ENCODE measurements at regions not wholly inside any gene's neighbourhood (a gene's known extent, or its start where the extent isn't known, plus 50 kb on each side); places are given as distances from the start of the nearest gene placed in this dataset.

DNA sequence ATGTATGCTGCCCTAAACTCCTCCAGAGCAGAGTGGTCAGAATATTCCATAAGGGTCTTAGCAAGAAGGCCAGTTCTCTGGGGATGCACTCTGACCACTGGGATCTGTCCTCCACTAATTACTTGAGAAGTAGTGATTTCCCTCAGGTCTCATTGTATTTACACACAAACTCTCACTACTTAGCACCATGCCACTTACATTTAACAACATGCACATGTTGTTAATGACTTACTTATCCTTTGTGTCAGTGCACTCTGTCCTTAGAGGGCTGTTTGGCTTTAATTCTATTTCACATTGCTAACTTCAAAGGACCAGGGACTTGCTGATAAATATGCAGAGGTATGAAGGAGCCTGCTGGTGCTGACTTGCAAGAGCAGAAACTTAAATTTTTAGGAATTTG, 1415.5 kb upstream of the ACVR2A start:
- TF ChIP-seq, protein P1, sequence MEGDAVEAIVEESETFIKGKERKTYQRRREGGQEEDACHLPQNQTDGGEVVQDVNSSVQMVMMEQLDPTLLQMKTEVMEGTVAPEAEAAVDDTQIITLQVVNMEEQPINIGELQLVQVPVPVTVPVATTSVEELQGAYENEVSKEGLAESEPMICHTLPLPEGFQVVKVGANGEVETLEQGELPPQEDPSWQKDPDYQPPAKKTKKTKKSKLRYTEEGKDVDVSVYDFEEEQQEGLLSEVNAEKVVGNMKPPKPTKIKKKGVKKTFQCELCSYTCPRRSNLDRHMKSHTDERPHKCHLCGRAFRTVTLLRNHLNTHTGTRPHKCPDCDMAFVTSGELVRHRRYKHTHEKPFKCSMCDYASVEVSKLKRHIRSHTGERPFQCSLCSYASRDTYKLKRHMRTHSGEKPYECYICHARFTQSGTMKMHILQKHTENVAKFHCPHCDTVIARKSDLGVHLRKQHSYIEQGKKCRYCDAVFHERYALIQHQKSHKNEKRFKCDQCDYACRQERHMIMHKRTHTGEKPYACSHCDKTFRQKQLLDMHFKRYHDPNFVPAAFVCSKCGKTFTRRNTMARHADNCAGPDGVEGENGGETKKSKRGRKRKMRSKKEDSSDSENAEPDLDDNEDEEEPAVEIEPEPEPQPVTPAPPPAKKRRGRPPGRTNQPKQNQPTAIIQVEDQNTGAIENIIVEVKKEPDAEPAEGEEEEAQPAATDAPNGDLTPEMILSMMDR (conservative IDR thresholded peaks at IDR 0.05; ENCODE audit: low read depth in 2 of 2): no peak
- TF ChIP-seq POLR2AphosphoS5 (IDR thresholded peaks at IDR 0.05; ENCODE audit: low read depth) (no peak), EZH2 (IDR thresholded peaks at IDR 0.05; ENCODE audit: low read depth, unreplicated experiment) (no peak), STAT1 (IDR thresholded peaks at IDR 0.05; ENCODE audit: unreplicated experiment) (no peak)
- TF ChIP-seq, protein P2, sequence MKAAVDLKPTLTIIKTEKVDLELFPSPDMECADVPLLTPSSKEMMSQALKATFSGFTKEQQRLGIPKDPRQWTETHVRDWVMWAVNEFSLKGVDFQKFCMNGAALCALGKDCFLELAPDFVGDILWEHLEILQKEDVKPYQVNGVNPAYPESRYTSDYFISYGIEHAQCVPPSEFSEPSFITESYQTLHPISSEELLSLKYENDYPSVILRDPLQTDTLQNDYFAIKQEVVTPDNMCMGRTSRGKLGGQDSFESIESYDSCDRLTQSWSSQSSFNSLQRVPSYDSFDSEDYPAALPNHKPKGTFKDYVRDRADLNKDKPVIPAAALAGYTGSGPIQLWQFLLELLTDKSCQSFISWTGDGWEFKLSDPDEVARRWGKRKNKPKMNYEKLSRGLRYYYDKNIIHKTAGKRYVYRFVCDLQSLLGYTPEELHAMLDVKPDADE (IDR thresholded peaks at IDR 0.05): no peak
- TF ChIP-seq, protein P3, sequence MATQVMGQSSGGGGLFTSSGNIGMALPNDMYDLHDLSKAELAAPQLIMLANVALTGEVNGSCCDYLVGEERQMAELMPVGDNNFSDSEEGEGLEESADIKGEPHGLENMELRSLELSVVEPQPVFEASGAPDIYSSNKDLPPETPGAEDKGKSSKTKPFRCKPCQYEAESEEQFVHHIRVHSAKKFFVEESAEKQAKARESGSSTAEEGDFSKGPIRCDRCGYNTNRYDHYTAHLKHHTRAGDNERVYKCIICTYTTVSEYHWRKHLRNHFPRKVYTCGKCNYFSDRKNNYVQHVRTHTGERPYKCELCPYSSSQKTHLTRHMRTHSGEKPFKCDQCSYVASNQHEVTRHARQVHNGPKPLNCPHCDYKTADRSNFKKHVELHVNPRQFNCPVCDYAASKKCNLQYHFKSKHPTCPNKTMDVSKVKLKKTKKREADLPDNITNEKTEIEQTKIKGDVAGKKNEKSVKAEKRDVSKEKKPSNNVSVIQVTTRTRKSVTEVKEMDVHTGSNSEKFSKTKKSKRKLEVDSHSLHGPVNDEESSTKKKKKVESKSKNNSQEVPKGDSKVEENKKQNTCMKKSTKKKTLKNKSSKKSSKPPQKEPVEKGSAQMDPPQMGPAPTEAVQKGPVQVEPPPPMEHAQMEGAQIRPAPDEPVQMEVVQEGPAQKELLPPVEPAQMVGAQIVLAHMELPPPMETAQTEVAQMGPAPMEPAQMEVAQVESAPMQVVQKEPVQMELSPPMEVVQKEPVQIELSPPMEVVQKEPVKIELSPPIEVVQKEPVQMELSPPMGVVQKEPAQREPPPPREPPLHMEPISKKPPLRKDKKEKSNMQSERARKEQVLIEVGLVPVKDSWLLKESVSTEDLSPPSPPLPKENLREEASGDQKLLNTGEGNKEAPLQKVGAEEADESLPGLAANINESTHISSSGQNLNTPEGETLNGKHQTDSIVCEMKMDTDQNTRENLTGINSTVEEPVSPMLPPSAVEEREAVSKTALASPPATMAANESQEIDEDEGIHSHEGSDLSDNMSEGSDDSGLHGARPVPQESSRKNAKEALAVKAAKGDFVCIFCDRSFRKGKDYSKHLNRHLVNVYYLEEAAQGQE (IDR thresholded peaks at IDR 0.05; ENCODE audit: unreplicated experiment): no peak

Data from GM23338 (cell line).